ENCODE measurements at regions not wholly inside any gene's neighbourhood (a gene's known extent, or its start where the extent isn't known, plus 50 kb on each side); places are given as distances from the start of the nearest gene placed in this dataset.
"Not testable (repeated sequence)": the region's sequence is repeated elsewhere in the genome, so short reads cannot be mapped to it uniquely, and the experiment has no call there.

GRCh38 chr2:16972276-16972675, 306.6 kb upstream of the CYRIA start:
- DNase-seq (ENCODE audit: low read depth in 2 of 2): no peak

DNA sequence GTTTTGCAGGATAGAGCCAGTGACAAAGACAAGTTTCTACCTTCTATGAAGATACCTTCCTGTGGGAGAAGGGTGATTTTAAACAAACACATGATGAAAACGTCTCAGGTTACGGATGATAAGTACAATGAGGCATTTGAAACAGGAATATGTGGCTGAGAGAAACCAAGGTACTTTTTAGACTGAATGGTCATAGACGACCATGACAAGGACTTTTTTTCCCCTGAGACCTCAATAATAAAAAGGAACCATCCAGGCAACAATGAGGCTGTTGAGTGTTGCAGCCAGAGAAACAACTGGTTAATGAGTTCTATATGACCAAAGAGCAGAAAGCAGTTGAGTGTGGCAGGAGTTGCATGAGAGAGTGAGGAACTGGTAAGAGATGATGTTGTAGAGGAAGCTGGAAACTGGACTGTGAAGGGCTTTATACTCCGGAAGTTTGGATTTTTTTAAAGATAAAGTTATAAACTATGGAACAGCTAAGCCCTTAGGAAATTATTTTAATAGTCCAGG, 306.1 kb upstream of the CYRIA start:
- DNase-seq (ENCODE audit: low read depth in 2 of 2): no peak

GRCh38 chr2:16970948-16971347, 305.3 kb upstream of the CYRIA start:
- not testable (repeated sequence) for DNase-seq (ENCODE audit: low read depth in 2 of 2)

DNA sequence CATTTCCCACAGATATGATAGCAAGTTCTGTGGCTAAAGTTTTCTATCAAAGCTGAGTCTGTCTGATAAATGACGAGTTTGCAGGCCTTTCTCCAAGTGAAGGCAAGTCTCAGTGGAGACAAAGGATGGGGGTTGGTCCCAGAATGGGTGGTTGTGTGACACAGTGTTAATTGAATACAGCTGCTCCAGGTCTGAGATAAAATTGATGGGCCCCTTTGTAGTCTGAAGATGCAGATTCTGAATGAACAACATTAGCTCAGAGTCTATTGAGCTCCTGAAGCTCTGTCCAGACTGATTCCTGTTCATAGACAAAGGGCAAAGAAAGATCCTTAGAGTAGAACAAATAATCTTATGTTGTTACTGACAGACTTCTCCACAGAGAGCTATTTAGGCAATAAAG, 296.9 kb upstream of the CYRIA start:
- DNase-seq (ENCODE audit: low read depth in 2 of 2): no peak

- DNase-seq (ENCODE audit: low read depth in 2 of 2): no peak
Observed at GRCh38 chr2:16960579-16960978, 294.9 kb upstream of the CYRIA start.

DNA sequence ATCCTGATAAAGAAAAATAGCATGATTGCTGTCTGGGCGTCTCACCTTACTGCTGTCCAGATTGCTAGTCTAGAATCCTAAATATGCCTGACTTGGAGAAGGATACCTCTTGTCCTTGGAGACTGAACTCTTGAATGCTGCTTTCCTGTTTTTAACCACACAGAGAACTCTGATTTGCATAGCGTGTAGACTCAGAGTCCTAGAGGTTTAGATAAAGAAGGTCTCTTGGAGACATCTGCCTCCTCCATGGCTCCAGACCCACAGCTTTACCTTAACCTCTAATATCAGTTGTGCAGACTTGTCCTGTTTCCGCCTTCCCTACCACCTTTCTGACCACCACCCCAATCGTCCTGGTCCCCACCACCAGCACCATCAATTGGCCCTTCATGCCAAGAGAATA, 292.6 kb upstream of the CYRIA start:
- no peak for DNase-seq (ENCODE audit: low read depth in 2 of 2)

GRCh38 chr2:16952805-16953204, 287.2 kb upstream of the CYRIA start:
- DNase-seq (ENCODE audit: low read depth in 2 of 2): no peak

- no peak for DNase-seq (ENCODE audit: low read depth in 2 of 2)
Observed at GRCh38 chr2:16952368-16952767, 286.7 kb upstream of the CYRIA start.

DNA sequence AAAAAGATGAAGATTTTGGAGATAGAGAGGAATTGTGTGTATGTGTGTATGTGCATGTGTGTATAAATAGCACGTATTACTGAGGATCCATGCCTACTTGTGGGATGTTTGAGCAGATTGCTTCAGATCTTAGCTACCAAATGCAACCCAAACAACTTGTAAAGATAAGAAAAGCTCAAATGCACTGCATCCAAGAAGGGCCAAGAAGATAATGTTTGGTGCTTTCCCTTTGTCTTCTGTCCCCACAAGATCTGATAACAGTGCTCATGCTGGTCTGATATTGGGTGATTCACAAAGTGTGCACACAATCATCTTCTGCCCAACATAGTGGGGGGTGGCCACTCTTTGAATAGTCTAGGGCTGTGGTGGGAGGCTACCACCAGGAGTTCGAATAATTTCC, 284.8 kb upstream of the CYRIA start:
- no peak for DNase-seq (ENCODE audit: low read depth in 2 of 2)

- no peak for DNase-seq (ENCODE audit: low read depth in 2 of 2)
Observed at GRCh38 chr2:16948710-16949109, 283.1 kb upstream of the CYRIA start.

- no peak for DNase-seq (ENCODE audit: low read depth in 2 of 2)
Observed at GRCh38 chr2:16948053-16948452, 282.4 kb upstream of the CYRIA start.

DNA sequence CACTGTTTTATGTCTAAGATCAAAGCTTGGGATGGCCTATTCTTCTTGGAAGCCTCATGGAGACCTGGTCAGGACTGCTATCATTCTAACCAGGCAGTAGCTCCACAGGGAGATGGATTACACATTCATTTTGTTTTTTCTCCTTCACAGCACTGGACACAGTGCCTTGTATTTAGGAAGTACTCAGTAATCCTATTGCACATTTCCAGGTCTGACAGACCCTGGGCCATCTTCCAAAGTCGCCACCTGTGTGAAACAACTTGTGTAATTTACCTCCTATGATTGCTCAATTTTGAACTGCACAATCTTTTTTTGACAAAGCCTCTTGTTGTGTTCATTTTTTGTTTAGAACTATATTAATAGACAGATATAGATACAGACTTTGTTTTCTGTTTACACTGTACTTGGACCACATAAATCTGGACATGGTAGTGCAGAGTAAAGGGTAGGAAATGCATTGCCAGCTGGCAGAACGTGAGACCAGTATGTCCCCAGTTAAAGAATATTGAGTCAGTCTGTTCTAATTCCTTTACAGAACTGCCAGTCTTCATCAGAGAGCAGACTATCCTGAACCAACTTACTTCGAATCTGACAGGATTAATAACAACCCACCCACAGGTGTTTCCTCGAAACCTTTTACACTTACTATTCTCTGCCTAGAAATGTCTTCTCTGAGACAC, 277.8 kb upstream of the CYRIA start:
- no peak for DNase-seq (ENCODE audit: low read depth in 2 of 2)

GRCh38 chr2:16940214-16940613, 274.6 kb upstream of the CYRIA start:
- no peak for DNase-seq (ENCODE audit: low read depth in 2 of 2)

- no peak for DNase-seq (ENCODE audit: low read depth in 2 of 2)
Observed at GRCh38 chr2:16939771-16940170, 274.1 kb upstream of the CYRIA start.

- no peak for DNase-seq (ENCODE audit: low read depth in 2 of 2)
Observed at GRCh38 chr2:16933355-16933754, 267.7 kb upstream of the CYRIA start.

- DNase-seq (ENCODE audit: low read depth in 2 of 2): no peak
Observed at GRCh38 chr2:16932826-16933225, 267.2 kb upstream of the CYRIA start.

DNA sequence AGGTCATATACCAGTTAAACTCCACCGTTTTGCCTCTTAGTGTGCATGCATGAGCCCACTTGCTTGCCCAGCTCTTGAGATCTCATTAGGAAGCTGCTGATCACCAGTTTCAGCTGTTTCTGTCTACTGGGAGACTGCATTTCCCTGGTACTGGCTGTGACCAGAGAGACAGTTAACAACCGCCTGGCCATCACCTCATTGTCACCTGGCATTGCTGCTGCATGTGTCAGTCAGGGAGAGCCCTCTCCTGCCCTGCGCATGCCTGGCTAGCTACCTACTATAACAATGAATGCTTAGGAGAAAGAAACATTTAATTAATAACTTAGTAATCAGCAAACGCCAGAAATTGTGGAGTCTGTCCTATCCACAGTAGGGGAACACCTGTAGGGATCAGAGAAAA, 265.8 kb upstream of the CYRIA start:
- no peak for DNase-seq (ENCODE audit: low read depth in 2 of 2)

GRCh38 chr2:16927398-16927797, 261.8 kb upstream of the CYRIA start:
- no peak for DNase-seq (ENCODE audit: low read depth in 2 of 2)

DNA sequence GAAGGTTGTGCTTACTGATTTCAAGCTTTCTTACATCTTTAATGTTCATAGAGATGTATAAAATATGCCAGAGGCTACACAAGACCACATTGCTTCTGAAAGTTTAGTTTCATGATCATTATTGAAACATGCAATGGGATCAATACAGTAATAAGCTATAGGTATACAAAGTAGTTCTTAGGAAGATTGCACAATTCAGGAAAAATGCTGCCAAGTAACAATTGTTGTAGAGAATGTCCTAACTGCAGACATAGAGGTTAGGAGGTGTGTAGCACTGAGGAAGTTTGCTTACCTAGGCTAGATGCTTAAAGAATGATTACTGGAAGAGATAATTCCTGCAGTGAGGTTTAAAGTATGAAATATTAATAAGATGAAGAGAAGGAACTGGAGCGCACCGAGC, 259.5 kb upstream of the CYRIA start:
- DNase-seq (ENCODE audit: low read depth in 2 of 2): no peak

DNA sequence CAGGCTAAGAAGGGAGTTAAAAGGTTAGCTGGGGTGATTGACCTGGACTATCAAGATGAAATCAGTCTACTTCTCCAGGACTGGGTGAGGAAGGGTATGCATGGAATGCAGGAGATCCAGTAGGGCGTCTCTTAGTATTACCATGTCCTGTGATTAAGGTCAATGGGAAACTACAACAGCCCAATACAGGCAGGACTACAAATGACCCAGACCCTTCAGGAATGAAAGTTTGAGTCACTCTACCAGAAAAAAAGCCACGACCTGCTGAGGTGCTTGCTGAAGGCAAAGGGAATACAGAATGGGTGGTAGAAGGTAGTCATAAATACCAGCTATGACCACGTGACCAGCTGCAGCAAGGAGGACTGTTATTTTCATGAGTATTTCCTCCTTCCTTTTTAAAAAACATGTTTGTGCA, 249.7 kb upstream of the CYRIA start:
- DNase-seq (ENCODE audit: low read depth in 2 of 2): not testable (repeated sequence)

DNA sequence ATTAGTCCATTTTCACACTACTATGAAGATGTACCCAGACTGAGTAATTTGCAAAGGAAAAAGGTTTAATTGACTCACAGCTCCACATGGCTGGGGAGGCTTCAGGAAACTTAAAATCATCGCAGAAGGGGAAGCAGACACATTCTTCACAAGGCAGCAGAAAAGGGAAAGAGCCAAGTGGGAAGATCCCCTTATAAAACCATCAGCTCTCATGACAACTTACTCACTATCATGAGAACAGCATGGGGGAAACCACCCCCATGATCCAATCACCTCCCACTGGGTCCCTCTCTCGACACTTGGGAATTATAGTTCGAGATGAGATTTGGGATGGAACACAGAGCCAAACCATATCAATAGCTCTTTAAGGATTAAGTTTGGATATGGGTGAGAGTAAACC, 246.1 kb upstream of the CYRIA start:
- DNase-seq (ENCODE audit: low read depth in 2 of 2): no peak

DNA sequence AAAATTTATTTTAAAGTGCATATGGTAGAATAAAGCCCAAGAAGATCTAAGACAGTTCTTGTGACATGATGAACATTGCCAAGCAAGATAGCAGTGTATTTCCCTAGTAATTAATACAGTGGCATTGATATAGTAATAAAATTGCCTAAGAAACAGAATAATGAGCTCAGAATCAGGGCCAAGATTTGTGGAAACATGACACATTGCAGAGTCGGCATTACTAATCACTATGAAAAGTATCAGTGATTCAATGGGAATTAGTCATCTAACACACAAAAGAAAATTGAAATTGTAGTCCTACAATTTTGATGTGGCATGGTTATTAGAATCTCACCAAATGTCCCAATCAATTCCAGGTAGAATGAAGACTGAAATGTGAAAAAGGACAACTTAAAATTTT, 243.0 kb upstream of the CYRIA start:
- DNase-seq (ENCODE audit: low read depth in 2 of 2): no peak

DNA sequence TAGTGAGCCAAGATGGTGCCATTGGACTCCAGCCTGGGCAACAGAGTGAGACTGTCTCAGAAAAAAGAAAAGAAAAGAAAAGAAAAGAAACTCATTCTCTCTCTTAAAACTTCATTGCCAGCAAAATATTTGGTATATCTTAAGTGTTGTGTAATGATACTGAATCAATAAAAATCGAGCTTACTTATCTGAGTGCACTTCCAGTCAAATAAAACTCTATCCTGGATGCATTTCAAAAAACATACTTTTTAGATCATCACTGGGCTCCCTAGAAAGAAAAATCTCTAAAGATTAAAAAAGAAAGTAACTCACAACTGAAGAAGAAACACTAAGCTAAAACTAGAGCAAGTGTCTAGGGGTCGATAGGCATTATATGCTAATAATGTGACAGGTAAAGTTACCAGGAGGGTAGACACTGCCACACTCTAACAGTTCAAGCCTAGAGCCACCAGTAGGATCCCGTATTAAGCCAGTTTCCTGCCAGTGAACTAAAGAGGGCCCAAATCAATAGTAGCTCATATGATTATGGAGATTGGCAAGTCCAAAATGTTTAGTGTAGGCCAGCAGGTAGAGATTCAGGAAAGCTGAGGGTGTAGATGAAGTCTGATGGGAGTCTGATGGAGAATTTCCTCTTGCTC, 242.1 kb upstream of the CYRIA start:
- no peak for DNase-seq (ENCODE audit: low read depth in 2 of 2)

- not testable (repeated sequence) for DNase-seq (ENCODE audit: low read depth in 2 of 2)
Observed at GRCh38 chr2:16905325-16905724, 239.7 kb upstream of the CYRIA start.

Data from stimulated activated CD4-positive, alpha-beta T cell treated with anti-CD3 and anti-CD28 coated beads, Interleukin-1b, Interleukin-23, amount 100 ng/mL, for 1 hour (primary cell).